HG03460 (cell line): ENCODE measurements at regions not wholly inside any gene's neighbourhood (a gene's known extent, or its start where the extent isn't known, plus 50 kb on each side); places are given as distances from the start of the nearest gene placed in this dataset.
"Not testable (repeated sequence)": the region's sequence is repeated elsewhere in the genome, so short reads cannot be mapped to it uniquely, and the experiment has no call there.

Source experiments
- ATAC-seq: cut with Tn5 transposase; IDR thresholded peaks from one replicate; pipeline ENCODE4 v1.9.1; 2021; ENCODE audit not compliant: unreplicated experiment

- ATAC-seq, result no peak
These were observed 910.2 kb upstream of the NUDT12 start for GRCh38 chr5:104472811-104473210.

DNA sequence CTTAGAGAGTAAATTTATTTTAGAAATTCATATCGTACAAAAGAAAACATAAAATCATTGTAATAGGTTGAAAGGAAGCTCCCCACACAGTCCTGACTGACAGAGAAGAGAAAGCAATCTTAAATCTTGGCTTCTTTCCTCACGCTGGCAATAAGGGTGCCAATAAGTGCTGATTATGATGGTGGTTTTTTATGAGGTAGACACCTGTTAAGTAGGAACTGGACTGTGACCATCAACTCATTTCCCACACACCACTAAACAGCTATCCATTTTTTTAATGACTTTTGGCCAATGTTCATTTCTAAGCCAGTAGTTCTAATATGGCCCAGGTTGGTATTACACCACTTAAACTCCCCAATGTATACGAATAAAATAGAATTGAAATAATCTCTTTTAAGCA, 893.5 kb upstream of the NUDT12 start:
- ATAC-seq, result no peak

GRCh38 chr5:104452550-104452949, 890.0 kb upstream of the NUDT12 start:
- ATAC-seq, result no peak

DNA sequence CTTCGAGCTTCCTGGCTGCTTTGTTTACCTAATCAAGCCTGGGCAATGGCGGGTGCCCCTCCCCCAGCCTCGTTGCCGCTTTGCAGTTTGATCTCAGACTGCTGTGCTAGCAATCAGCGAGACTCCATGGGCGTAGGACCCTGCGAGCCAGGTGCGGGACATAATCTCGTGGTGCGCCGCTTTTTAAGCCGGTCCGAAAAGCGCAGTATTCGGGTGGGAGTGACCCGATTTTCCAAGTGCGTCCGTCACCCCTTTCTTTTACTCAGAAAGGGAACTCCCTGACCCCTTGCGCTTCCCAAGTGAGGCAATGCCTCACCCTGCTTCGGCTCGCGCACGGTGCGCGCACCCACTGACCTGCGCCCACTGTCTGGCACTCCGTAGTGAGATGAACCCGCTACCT, 889.3 kb upstream of the NUDT12 start:
- not testable (repeated sequence) for ATAC-seq

- ATAC-seq, result no peak
These were observed 882.1 kb upstream of the NUDT12 start for GRCh38 chr5:104444656-104445055.

DNA sequence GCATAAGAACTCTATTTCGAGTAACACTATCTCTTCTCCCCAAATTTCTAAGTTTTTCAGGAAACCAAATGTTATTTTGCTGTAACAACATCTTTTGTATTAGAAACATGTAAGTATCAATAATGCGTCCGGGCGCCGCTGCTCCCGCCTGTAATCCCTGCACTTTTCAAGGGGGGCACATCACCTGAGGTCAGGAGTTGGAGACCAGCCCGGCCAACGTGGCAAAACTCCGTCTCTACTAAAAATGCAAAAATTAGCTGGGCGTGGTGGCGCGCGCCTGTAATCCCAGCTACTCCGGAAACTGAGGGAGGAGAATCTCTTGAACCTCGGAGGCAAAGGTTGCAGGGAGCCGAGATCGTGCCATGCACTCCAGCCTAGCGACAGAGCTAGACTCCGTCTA, 881.1 kb upstream of the NUDT12 start:
- ATAC-seq, result no peak

GRCh38 chr5:104431981-104432380, 869.4 kb upstream of the NUDT12 start:
- ATAC-seq, result no peak

- no peak for ATAC-seq
These were observed 868.5 kb upstream of the NUDT12 start for GRCh38 chr5:104431002-104431620.

DNA sequence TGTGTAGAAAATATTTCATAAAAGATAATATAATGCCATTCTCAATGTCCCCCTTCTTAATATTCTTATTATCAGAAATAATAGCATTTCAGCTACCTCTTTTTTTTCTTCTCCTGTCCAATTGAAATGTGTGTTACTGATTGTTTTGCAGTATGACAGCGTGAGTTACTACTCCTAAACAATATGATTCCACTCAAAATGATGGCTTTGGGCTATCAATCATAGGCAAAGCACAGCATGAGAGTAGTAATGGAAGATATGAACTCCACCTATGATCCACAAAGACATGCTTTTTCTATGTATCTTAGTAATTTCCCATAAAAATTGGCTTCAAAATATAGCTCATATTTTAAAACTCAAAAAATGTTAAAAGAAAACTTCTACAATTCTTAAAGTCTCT, 867.3 kb upstream of the NUDT12 start:
- no peak for ATAC-seq

- no peak for ATAC-seq
These were observed 858.8 kb upstream of the NUDT12 start for GRCh38 chr5:104421431-104421830.

- ATAC-seq, result no peak
These were observed 855.5 kb upstream of the NUDT12 start for GRCh38 chr5:104418056-104418455.

GRCh38 chr5:104412649-104413240, 850.2 kb upstream of the NUDT12 start:
- peak; percentile 71 for ATAC-seq

DNA sequence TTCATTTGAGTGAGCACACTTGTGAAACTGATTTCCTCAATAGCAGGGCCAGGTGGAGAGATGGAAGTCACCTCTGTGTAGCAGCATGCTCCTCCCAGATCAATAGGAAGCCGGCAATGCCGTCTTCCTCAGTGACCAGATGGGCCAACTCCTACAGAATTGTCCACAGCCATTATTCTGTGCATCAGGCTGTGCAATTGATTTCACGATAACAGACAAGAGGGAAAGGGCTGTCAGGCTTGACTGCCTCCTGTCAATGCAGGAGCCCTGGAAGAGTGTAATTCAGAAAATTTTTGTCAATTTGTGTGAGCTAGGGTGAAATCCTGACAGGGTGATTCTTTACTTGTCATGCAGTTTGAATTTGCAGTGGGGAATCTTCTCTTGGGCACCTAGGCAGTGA, 838.4 kb upstream of the NUDT12 start:
- ATAC-seq, result no peak

GRCh38 chr5:104385906-104386305, 823.3 kb upstream of the NUDT12 start:
- ATAC-seq, result no peak

DNA sequence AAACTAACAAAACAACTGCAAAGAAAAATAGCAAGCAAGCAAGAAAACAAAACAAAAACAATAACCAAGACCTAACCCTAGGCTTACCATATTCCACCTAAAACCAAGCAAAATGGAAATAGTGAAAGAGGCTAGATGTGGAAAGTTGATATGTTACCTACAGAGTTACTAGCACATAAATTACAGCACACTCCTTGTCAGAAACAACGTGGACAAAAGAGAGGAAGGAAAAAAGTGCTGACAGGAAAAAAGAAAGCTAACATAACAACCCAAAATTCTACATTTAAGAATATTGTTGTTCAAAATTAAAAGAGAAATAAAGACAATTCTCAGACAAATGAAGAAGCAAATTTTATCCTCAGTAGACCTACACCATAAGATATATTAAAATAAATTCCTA, 812.8 kb upstream of the NUDT12 start:
- no peak for ATAC-seq

DNA sequence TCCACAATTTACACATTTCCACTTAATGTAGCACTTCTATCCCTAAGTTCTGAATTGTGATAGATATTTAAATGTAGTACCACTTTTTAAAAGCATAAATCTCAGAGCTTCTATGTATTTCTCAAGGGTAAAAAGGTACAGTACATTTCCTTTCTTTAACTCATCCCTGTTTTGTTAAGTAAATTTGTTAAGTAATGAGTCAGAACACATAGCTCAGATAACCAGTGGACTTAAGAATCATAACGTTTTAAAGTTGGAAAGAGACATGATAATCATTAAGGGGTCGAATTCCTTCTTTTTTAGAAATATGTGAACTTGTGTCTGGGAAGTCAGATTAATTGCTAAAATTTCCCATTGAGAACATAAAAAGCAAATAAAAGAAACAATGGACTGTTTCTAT, 810.2 kb upstream of the NUDT12 start:
- no peak for ATAC-seq

DNA sequence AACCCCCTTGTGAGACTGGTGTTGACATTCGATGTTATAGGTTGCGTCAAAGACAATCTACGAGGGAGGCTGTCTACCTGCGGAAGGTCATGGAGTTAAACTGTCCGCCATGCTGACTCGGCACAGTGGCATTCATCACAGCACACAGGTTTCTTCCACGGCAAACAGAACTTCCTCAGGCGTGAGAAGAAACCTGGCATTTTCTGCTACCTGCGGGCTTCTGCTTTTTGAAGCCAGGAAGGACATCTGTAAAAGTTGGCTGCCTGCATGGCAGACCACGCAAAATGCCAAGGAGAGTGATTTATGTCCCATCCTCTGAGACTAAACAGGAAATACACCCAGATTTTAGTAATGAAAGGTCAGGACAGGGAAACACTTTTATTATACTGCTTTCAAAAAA, 809.8 kb upstream of the NUDT12 start:
- no peak for ATAC-seq

DNA sequence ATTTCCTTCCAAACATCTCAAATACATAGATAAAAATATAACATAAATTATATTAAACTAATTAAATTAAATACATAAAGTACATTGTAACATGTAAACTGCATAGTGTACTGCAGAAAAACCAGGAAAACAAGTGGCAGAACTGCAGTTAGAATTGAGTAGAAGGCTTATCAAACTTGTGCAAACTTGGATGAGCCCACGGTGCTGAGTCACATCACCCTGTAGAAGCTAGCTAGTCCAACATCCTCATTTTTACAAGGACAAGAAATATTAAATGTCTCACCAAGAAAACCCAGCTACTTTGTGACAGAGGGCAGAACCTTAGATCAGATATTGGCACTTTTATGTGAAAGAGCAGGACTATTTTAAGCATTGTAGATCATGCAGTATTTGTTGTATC, 807.9 kb upstream of the NUDT12 start:
- ATAC-seq, result no peak

- ATAC-seq, result no peak
These were observed 805.4 kb upstream of the NUDT12 start for GRCh38 chr5:104367978-104368377.

DNA sequence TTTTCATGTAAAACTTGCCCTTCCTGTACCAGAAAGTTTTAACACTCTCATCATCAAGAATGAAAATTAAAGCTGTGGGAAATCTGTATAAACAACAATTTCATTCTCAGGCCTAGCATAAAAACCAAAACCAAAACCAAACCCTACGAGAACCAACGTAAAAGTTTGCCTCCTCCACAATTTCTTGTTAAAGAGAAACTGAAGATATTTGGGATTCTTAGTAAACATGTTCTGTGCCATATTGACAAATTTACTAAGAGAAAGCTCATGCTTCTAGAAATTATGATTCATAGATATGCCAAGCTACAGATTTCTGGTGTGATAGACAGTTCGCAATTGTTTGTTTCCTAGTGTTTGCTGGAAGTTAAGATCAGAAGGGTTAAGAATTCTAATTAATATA, 801.0 kb upstream of the NUDT12 start:
- ATAC-seq, result no peak

DNA sequence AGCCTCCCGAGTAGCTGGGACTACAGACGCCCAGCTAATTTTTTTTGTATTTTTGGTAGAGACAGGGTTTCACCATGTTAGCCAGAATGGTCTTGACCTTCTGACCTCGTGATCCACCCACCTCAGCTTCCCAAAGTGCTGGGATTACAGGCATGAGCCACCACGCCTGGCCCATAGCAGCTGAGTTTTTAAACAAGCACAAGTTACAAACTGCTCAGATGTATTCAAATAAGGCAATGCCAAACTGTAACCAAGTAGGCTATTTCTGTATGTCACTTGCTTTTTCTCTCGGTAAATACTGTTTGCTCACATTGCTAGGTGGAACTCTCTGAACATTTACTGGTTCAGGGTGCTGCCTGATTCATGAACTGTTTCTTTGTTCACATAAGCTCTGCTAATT, 799.3 kb upstream of the NUDT12 start:
- ATAC-seq, result no peak

GRCh38 chr5:104355350-104355749, 792.8 kb upstream of the NUDT12 start:
- no peak for ATAC-seq

DNA sequence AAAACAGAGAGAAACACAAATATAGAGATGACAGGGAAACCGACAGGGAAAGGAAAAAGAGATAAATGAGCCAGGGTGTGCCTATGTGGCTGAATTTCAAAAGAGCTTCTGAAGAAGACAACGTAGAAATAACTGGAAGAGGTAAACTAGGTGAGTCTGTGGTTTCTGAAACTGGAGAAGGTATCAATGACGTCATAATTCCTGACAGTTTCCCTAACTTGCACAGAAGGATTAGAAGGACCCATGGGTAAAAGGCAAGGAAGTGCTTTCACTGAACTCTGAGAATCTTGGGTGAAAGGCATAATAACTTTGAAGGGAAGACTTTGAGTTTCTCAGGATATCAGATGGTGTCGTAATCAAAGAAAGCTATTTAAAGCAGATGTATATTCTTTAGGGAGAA, 790.8 kb upstream of the NUDT12 start:
- no peak for ATAC-seq
